ENCODE measurements at regions not wholly inside any gene's neighbourhood (a gene's known extent, or its start where the extent isn't known, plus 50 kb on each side); places are given as distances from the start of the nearest gene placed in this dataset.

DNA sequence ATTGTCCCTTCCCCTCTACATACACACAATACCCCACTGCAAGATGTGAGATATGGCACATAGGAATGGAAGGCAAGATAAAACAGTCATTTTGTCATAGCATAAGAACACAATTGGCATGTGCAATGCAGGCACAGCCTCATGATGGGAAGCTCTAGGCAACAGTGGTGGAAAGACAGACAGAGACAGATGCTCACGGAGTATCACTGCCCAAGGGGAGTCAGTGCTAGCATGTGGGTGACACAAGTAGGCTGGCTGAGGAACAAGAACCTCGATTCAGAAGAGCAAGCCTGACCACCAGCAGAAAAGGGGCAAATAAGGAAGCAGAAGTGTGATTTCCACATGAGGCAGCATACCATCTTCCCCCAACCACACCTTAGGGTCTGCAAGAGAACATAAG, 323.6 kb downstream of the PAX3 start:
- Histone ChIP-seq H4K91ac (replicated peaks; ENCODE audit: insufficient read length, low read length) (no peak overlapping the region), H3K79me2 (ENCODE audit: control insufficient read depth in 1 of 2, insufficient read depth in 2 of 2, low read length in 2 of 2) (no peaks in the 10 kb centered on the region), H3K4ac (replicated peaks; ENCODE audit: insufficient read length, low read depth, low read length) (no peak overlapping the region), H3K23ac (ENCODE audit: insufficient read length) (no peak overlapping the region), H3K4me2 (ENCODE audit: insufficient read depth in 1 of 2, low read depth in 2 of 2, low read length in 2 of 2) (no peak overlapping the region), H3K14ac (ENCODE audit: insufficient read length) (no peak overlapping the region), H2BK20ac (ENCODE audit: low read length) (0 out of 2 replicates have a peak overlapping the region, but pooled peaks have one; percentile 13), H3K36me3 (ENCODE audit: control insufficient read depth in 2 of 4, insufficient read depth in 4 of 4, low read length in 3 of 4) (no peaks in the 10 kb centered on the region), H3K27me3 (replicated peaks in 1 of 4; ENCODE audit: control insufficient read depth in 3 of 4, extremely low read depth in 1 of 4, insufficient read depth in 3 of 4, low read length in 3 of 4) (no peaks in the 10 kb centered on the region), H4K20me1 (replicated peaks in 1 of 2; ENCODE audit: control insufficient read depth in 1 of 2, insufficient read depth in 2 of 2, low read length in 2 of 2) (no peaks in the 10 kb centered on the region), H3K79me1 (ENCODE audit: low read depth, low read length) (no peaks in the 10 kb centered on the region), H3K9me3 (ENCODE audit: insufficient read depth in 2 of 2, low read depth in 1 of 2, low read length in 1 of 2) (no peaks in the 10 kb centered on the region), H3K4me3 (ENCODE audit: extremely low read depth in 1 of 4, insufficient read depth in 2 of 4, low read depth in 3 of 4, low read length in 4 of 4) (no peak overlapping the region), H2BK5ac (ENCODE audit: low read depth, low read length) (no peak overlapping the region), H4K5ac (ENCODE audit: insufficient read length, low read depth, low read length) (no peak overlapping the region), H4K8ac (ENCODE audit: extremely low read depth, insufficient read depth, low read length) (no peak overlapping the region), H2BK15ac (ENCODE audit: low read length) (no peak overlapping the region), H3K56ac (replicated peaks; ENCODE audit: insufficient read length, low read depth, low read length) (no peak overlapping the region), H3K18ac (ENCODE audit: extremely low read depth, low read length) (no peak overlapping the region), H3K4me1 (replicated peaks in 1 of 4; ENCODE audit: control insufficient read depth in 3 of 4, insufficient read depth in 4 of 4, low read length in 3 of 4) (peaks cover 0 to 2% (median 0%) of the 10 kb centered on the region in 4 experiments; a peak in 1 of 7 replicates), H2AK5ac (ENCODE audit: low read depth, low read length) (peak overlapping the region; percentile 1; the same call in 1 of the 2 replicates), H3K27ac (ENCODE audit: low read depth, low read length) (no peak overlapping the region), H2BK12ac (ENCODE audit: low read depth, low read length) (no peak overlapping the region), H3K23me2 (ENCODE audit: low read depth, low read length) (no peaks in the 10 kb centered on the region), H2BK120ac (replicated peaks; ENCODE audit: low read depth, low read length) (no peak overlapping the region), H3K9ac (replicated peaks in 1 of 4; ENCODE audit: extremely low read depth in 1 of 4, low read depth in 3 of 4, low read length in 3 of 4) (no peak overlapping the region), H2AFZ (ENCODE audit: low read length) (no peak overlapping the region)
- TF ChIP-seq CREB1 (IDR thresholded peaks at IDR 0.05) (no peak), NANOG (IDR thresholded peaks at IDR 0.05; ENCODE audit: insufficient read depth, low read depth, low read length, poor library complexity, severe bottlenecking) (no peak), NRF1 (IDR thresholded peaks at IDR 0.05; ENCODE audit: low read depth, low read length) (no peak), CBX8 (IDR thresholded peaks at IDR 0.05; ENCODE audit: borderline replicate concordance, low read depth, low read length) (no peak), KDM1A (IDR thresholded peaks at IDR 0.05; ENCODE audit: borderline replicate concordance, low read length) (no peak), SIX5 (IDR thresholded peaks at IDR 0.05; ENCODE audit: low read depth, low read length) (no peak), CTBP2 (IDR thresholded peaks at IDR 0.05; ENCODE audit: borderline replicate concordance, insufficient read depth, insufficient read length, low read length) (no peak), SIN3A (conservative IDR thresholded peaks at IDR 0.05 in 1 of 2, IDR thresholded peaks at IDR 0.05 in 1 of 2; ENCODE audit: low read depth in 1 of 2, low read length in 2 of 2) (no peak), CBX5 (IDR thresholded peaks at IDR 0.05; ENCODE audit: low read depth, low read length) (no peak)
- TF ChIP-seq, protein P1, sequence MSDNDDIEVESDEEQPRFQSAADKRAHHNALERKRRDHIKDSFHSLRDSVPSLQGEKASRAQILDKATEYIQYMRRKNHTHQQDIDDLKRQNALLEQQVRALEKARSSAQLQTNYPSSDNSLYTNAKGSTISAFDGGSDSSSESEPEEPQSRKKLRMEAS (IDR thresholded peaks at IDR 0.05): no peak
- DNase-seq (ENCODE audit: low read depth in 1 of 2, low spot score in 2 of 2) (no peak), FAIRE-seq (no peak)
- ChIA-PET POLR2A (ENCODE audit: partially characterized antibody) (no interaction called here), CTCF (ENCODE audit: partially characterized antibody) (interaction anchor here (0.7 kb wide), 1 partner anchor 670 kb away, joined by 3 read pairs; no protein-coding TSS in a partner anchor)
- 80% methylated on average over 2 of the region's 2 CpGs; no CpG with 5 or more reads in 1 of the 2 experiments for WGBS, 2 experiments (ENCODE audit: extremely low coverage in 1 of 2, insufficient coverage in 1 of 2, insufficient read length in 1 of 2, insufficient replicate concordance in 2 of 2, low coverage in 1 of 2, low lambda C conversion rate in 2 of 2, missing lambda C conversion rate in 1 of 2)

Measured in H1 (cell line).